C4-2B (cell line): ENCODE measurements at regions not wholly inside any gene's neighbourhood (a gene's known extent, or its start where the extent isn't known, plus 50 kb on each side); places are given as distances from the start of the nearest gene placed in this dataset.

Source experiments
- H3K27ac ChIP-seq: fragments of 450-650 bp; 2 replicates; pipeline ENCODE4 v1.5.1; 2017
- CTCF ChIP-seq: fragments of 450-650 bp; conservative IDR thresholded peaks from 2 replicates; pipeline ENCODE4 v1.5.1; 2017; ENCODE audit warnings: mild to moderate bottlenecking
- ZFX ChIP-seq: fragments of 450-650 bp; IDR thresholded peaks from 2 replicates; pipeline ENCODE4 v1.6.1; 2017

DNA sequence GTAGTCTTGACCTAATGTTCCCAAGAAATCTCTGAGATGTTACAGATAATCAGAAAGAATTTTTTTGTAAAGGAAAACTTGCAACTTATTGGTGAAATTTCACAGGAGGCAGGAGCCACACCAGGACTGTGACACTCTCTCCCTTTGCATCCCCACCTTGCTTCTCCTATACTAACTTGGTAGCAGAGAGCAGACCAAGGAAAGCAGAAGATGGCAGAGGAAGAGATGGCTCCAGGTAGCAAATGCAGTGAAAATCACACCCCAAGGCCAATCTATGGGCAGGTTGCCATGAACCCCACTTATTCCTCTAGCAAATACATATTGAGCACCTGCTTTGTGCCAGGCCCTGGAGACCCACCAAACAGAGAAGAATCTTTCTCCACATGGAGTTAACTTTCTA, 303.4 kb upstream of the C1orf174 start:
- TF ChIP-seq CTCF, result no peak
- TF ChIP-seq ZFX, result no peak

DNA sequence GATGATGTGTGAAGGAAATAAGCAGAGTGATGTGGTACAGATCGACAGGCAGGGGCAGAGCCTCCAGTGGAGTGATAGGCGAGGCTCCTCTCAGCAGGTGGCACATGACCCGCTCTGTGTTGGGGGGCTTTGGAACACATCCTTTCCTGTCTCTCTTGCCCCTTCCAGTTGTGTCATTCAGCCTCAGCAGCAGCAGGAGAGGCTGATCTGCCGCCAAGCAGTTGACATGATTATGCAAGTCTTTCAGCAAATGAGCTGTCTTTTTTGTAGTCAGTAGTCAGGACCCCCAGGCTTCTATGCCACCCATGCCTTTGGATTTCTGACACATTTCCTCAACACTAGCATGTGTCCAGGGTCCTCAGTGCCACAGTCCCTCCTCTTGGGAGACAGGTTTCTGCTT, 307.1 kb upstream of the C1orf174 start:
- H3K27ac ChIP-seq, result no peak overlapping the region
- TF ChIP-seq ZFX (no peak), CTCF (no peak)

More for the DNA sequence above, 303.4 kb upstream of the C1orf174 start:
- H3K27ac ChIP-seq, result no peak overlapping the region

DNA sequence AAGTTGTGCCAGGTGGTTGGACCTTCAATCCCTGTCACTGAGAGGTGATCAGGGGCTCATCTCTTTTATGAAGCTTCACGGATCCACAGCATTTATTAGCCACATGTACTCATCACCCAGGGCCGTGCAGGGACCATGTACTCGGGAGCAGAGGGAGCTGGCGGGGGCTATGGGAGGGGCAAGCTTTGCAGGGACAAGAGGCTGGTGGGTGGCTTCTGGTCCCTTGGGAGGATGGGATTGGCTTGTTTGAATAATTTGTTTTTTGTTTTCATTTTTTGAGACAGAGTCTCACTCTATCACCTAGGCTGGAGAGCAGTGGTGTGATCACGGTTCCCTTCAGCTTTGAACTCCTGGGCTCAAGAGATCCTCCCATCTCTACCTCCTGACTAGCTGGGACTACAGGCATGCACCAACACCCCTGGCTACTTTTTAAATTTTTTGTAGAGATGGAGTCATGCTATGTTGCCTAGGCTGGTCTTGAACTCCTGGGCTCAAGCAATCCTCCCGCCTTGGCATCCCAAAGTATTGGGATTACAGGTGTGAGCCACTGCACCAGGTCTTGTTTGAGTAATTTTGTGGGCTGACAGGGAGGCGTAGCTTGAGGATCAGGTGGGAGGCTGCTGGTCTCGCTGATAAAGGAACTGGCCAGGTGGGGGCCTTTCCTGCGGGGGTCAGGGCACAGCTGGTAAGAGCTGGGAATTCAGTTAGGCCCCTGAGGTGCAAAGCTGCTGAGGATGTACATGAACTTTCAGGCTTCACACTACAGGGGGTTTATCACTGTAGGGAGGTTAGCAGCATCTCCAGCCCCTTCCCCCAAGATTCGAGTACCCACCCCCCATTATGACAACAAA, 308.0 kb upstream of the C1orf174 start:
- H3K27ac ChIP-seq, result no peak overlapping the region
- TF ChIP-seq CTCF, result no peak
- no peak for TF ChIP-seq ZFX

DNA sequence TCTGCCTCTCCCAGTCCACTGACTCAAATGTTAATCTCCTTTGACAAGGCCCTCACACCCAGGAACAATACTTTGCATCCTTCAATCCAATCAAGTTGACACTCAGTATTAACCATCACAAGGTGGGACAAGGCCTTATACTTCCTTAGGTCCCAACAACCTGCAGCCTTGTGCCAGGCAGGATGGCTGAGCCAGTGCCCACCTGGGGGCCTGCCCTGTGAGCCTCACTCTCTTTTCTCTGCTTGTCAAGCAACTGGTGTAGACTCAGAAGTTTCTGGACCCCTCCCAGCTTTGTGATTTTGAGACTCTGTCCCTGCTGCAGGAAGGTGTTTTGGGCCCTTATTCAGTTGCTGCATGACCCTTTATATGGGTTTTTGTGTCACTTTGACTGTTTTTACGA, 310.0 kb upstream of the C1orf174 start:
- no peak overlapping the region for H3K27ac ChIP-seq
- no peak for TF ChIP-seq ZFX
- TF ChIP-seq CTCF, result no peak

- H3K27ac ChIP-seq, result no peak overlapping the region
- no peak for TF ChIP-seq ZFX
- TF ChIP-seq CTCF, result no peak
These were observed 312.7 kb upstream of the C1orf174 start for GRCh38 chr1:4212796-4213195.

- TF ChIP-seq CTCF (no peak), ZFX (no peak)
- no peak overlapping the region for H3K27ac ChIP-seq
These were observed 313.4 kb upstream of the C1orf174 start for GRCh38 chr1:4213366-4213973.

DNA sequence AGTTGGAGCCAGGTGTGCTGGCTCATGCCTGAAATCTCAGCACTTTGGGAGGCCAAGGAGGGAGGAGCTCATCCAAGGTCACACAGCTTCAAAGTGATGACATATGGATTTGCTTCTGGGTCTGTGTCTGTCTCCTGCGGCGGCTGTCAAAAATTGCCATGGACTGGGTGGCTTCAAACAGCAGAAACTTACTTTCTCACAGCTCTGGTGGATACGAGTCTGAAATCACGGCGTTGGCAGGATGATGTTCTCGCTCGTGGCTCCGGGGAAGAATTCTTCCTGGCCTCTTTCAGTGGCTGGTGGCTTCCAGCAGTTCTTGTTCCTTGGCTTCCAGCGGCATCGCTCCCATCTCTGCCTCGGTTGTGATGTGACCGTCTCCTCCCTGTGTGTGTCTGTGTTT, 314.8 kb upstream of the C1orf174 start:
- TF ChIP-seq CTCF (no peak), ZFX (no peak)
- no peak overlapping the region for H3K27ac ChIP-seq
